NCI-H2081 treated with DMSO at 0.1 percent for 48 hours (cell line): ENCODE measurements at regions not wholly inside any gene's neighbourhood (a gene's known extent, or its start where the extent isn't known, plus 50 kb on each side); places are given as distances from the start of the nearest gene placed in this dataset.

ENCODE experiments used
- DNase-seq: peaks from one replicate; lab custom pipeline; 2025; lab: John Stamatoyannopoulos, UW

GRCh38 chr14:49016381-49016780 lies 569.8 kb downstream of the RPS29 start:
- no peak for DNase-seq

- no peak for DNase-seq
Observed at GRCh38 chr14:49014476-49014875, 571.7 kb downstream of the RPS29 start.

GRCh38 chr14:49008363-49008762 lies 577.8 kb downstream of the RPS29 start:
- DNase-seq, result no peak

GRCh38 chr14:48991141-48991540 lies 595.0 kb downstream of the RPS29 start:
- DNase-seq, result no peak

GRCh38 chr14:48983351-48983888 lies 602.8 kb downstream of the RPS29 start:
- no peak for DNase-seq

GRCh38 chr14:48974994-48975393 lies 611.2 kb downstream of the RPS29 start:
- no peak for DNase-seq

GRCh38 chr14:48973151-48973550 lies 613.0 kb downstream of the RPS29 start:
- no peak for DNase-seq

- no peak for DNase-seq
Observed at GRCh38 chr14:48970943-48971342, 615.2 kb downstream of the RPS29 start.

GRCh38 chr14:48967419-48967818 lies 618.8 kb downstream of the RPS29 start:
- no peak for DNase-seq

- no peak for DNase-seq
Observed at GRCh38 chr14:48963231-48963790, 622.9 kb downstream of the RPS29 start.

- DNase-seq, result no peak
Observed at GRCh38 chr14:48957486-48957885, 628.7 kb downstream of the RPS29 start.

GRCh38 chr14:48955857-48956256 lies 630.3 kb downstream of the RPS29 start:
- DNase-seq, result no peak

- DNase-seq, result no peak
Observed at GRCh38 chr14:48954446-48954845, 631.7 kb downstream of the RPS29 start.

- no peak for DNase-seq
Observed at GRCh38 chr14:48944809-48945208, 641.4 kb downstream of the RPS29 start.

GRCh38 chr14:48943913-48944312 lies 642.3 kb downstream of the RPS29 start:
- DNase-seq, result no peak

- DNase-seq, result no peak
Observed at GRCh38 chr14:48937541-48938195, 648.5 kb downstream of the RPS29 start.

GRCh38 chr14:48936849-48937248 lies 649.3 kb downstream of the RPS29 start:
- no peak for DNase-seq

- no peak for DNase-seq
Observed at GRCh38 chr14:48936362-48936761, 649.8 kb downstream of the RPS29 start.

- DNase-seq, result no peak
Observed at GRCh38 chr14:48925184-48925583, 661.0 kb downstream of the RPS29 start.

- DNase-seq, result no peak
Observed at GRCh38 chr14:48914921-48915320, 671.3 kb downstream of the RPS29 start.

GRCh38 chr14:48914382-48914781 lies 671.8 kb downstream of the RPS29 start:
- no peak for DNase-seq

- DNase-seq, result no peak
Observed at GRCh38 chr14:48900565-48900964, 685.6 kb downstream of the RPS29 start.

- DNase-seq, result no peak
Observed at GRCh38 chr14:48890333-48890732, 695.8 kb downstream of the RPS29 start.

GRCh38 chr14:48876806-48877340 lies 709.3 kb downstream of the RPS29 start:
- no peak for DNase-seq
